GM12874 (cell line): ENCODE measurements at regions not wholly inside any gene's neighbourhood (a gene's known extent, or its start where the extent isn't known, plus 50 kb on each side); places are given as distances from the start of the nearest gene placed in this dataset.

ENCODE experiments used
- TF ChIP-seq, protein P1 (sequence below): IDR thresholded peaks from 2 replicates; pipeline ENCODE4 v1.5.1; 2011; ENCODE audit warnings: low read depth, mild to moderate bottlenecking, control low read depth, low read length, moderate library complexity; ENCODE audit not compliant: insufficient read depth

DNA sequence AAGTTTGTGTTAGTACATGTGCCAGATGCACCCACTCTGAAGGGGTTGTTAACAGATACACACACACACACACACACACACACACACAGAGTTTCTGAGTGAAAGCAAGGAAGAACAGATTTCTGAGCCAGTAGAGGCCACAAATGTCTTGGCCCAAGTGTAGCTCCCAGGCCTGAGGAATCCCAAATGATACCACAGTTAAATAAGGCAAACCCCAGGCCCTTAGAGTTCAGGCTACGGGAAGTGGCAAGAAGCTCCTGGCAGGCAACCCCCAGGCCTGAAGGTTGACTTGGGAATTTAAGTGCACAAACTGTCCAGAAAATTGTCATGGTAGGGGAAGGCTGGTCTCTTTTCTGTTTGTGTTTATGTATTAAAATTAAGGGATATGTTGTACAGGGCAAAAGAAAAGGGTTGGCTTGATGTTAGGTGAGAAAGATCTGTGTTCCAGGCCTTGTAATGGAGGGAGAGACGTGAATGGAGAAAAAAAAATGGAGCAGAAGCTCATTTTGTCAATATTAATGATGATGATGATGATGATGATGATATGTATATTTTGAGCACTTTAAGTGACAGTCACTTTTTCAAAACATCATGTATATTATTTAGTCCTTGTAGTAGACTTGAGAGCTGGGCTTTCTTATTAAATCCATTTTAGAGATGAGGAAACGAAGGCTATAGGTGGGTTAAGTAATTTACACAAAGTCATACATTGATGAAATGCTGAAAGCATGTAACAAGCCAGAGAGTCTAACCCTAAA is 317.0 kb upstream of the JAG1 start:
- TF ChIP-seq, protein P1, sequence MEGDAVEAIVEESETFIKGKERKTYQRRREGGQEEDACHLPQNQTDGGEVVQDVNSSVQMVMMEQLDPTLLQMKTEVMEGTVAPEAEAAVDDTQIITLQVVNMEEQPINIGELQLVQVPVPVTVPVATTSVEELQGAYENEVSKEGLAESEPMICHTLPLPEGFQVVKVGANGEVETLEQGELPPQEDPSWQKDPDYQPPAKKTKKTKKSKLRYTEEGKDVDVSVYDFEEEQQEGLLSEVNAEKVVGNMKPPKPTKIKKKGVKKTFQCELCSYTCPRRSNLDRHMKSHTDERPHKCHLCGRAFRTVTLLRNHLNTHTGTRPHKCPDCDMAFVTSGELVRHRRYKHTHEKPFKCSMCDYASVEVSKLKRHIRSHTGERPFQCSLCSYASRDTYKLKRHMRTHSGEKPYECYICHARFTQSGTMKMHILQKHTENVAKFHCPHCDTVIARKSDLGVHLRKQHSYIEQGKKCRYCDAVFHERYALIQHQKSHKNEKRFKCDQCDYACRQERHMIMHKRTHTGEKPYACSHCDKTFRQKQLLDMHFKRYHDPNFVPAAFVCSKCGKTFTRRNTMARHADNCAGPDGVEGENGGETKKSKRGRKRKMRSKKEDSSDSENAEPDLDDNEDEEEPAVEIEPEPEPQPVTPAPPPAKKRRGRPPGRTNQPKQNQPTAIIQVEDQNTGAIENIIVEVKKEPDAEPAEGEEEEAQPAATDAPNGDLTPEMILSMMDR, result no peak

DNA sequence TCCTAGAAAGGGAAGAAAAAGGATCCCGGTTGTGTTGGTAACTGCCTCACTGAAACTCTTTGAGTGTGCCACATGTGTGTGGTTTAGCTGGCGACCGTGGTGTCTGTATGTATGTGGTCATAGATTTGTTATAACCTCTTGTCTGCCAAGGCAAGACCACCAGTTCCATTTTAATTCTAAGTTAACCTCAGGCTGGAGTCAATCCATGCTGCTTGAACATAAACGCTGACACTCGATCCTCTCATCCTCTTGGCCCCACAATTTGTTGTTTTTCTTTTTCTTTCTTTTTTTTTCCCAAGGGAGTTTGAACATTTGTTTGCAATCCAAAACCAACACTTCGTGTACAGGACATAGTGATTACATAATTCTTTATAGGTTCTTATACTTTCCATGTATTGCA is 318.9 kb upstream of the JAG1 start:
- TF ChIP-seq, protein P1, result no peak

DNA sequence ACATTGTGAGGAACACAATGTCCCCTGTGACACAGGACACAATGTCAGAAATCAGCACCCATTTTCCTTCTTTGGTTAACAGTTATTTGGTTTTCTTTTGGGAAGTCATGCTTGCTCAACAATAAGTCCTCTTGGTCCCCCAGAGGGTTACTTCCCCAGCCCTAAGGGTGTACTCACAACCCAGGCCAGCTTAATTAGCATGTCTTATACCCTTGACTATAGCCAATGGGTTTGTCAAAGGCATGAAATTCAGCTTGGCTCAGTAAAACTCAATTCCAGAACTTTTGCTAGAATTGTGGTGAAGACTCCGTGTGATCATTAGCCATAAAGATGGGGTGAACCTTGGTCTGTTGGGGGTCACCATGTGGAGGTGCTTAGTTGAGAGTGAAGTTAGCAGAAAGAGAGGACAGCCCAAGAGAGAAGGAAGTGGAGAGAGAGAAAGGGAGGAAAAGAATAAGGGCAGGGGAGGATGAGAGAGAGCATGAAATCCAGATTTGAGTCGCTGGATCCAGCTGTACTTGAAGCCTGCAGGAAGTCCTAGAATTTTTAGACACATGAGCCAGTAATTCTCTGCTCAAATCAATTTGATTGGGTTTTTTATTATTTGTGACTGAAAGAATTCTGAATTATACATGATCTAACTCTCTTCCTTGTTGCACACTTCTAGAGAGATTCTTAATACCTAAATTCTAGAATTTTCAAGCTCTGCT is 321.3 kb upstream of the JAG1 start:
- TF ChIP-seq, protein P1, result no peak

DNA sequence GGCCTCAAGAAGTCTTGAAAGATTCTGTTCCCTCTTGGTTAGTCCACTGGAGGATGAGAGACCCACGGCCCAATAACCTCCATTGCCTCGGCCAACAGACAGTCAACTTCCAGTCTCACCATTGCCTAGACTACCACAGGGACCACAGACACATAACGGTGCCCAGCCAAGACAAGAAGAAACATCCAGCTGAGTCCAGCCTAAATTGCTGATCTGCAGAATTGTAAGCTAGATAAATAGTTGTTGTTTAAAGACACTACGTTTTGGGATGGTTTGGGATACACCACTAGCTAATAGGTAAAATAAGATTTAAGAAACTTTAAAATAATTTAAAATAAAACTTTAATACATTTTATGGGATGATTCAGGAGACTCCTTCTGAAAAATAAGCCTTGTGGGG is 324.7 kb upstream of the JAG1 start:
- TF ChIP-seq, protein P1, result no peak

DNA sequence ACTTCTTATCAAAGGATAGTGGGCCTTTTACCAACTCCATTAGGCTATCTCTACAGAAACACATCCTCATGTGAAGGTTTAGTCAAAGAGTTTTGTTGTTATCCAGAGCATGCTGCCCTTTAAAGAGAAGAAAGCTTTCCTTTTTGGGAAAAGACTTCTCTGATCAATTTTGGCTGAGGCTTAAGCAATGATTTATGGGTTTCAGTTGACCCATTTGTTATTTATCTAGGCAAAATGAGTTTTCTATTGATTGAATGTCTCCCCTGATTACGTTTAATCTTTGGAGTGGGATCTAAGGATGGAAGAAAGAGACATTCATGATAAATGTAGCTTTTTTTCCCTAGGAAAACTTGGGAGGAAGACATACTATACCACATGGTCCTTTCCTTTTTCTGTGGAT is 326.6 kb upstream of the JAG1 start:
- TF ChIP-seq, protein P1, result no peak

DNA sequence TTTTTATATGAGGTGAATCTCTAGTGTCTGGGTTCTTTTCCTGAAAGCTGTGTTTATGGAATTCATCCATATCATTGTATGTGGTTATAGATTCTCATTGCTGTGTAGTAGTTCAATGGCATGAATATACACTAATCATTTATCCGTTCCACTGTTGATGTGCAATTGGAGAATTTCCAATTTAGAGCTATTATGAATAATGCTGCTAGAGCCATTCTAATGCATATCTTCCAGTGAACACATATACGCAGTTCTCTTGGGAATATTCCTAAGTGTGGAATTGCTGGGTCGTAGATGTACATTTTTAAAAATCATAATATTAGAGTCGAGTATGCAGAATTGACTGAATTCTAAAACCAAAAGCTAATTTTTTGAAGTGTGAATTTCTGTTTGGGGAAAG is 327.5 kb upstream of the JAG1 start:
- TF ChIP-seq, protein P1, result no peak

DNA sequence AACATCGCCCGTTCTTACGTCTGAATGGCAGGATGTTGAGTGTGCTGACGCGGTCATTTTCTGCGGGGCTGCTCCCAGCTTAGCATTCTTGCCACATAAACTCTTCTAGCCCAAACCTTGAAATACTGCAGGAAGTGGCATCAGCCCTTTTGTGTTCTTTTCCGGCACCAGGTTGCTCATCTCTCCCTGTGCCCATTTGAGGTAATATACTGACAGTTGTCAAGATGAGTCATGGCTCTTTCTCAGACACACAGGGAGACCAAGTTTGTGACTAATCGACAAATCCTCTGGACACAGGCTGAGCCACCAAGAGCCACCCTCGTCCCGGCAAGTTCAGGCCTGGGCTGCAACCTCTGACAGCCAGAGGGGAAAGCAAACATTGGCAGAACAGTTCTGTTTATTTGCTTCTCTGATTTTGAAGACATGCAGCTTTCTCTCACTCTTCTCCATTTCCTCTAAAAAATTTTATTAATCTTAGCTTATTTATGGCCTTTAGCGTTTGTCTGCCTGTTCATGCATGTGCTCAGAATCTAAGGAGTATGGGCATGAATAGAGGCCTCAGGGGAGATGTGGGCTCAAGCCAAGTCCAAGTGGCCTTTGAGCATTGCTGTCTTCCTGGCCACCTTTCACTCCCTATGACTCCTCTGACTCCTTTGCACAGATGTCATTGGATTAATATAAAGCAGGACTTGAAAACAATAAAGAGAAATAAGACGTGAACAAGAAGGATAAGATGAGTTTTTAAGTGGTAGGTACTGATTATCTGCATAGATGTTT is 328.2 kb upstream of the JAG1 start:
- TF ChIP-seq, protein P1, result no peak
